GM11168 (cell line): ENCODE measurements at regions not wholly inside any gene's neighbourhood (a gene's known extent, or its start where the extent isn't known, plus 50 kb on each side); places are given as distances from the start of the nearest gene placed in this dataset.
"Not testable (repeated sequence)": the region's sequence is repeated elsewhere in the genome, so short reads cannot be mapped to it uniquely, and the experiment has no call there.

Experiments
- in situ Hi-C: fragments of 300-500 bp; cut with MboI; formaldehyde crosslinking; loops from one replicate; pipeline ENCODE4 v1.12.0; 2022; ENCODE audit warnings: low sequenced_read_pairs; ENCODE audit not compliant: unreplicated experiment

DNA sequence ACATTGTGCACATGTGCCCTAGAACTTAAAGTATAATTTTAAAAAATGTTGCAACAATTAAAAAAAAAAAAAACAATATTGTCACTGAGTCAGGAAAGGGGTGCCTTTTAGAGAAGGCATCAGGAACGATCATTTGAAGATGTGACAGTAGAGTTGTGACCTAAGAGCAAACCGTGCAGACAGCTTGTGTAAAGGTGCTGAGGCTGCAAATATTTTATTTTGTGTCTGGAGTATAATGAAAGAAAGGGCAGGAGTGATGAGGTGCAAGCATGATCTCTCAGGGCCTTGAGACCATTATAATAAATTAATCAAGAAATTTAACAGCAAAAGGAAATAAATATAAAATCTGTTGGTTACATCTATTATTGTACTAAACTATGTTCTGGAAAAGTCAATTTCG is 1219.7 kb downstream of the OLFM4 start:
- in situ Hi-C loops, result no loop called here

DNA sequence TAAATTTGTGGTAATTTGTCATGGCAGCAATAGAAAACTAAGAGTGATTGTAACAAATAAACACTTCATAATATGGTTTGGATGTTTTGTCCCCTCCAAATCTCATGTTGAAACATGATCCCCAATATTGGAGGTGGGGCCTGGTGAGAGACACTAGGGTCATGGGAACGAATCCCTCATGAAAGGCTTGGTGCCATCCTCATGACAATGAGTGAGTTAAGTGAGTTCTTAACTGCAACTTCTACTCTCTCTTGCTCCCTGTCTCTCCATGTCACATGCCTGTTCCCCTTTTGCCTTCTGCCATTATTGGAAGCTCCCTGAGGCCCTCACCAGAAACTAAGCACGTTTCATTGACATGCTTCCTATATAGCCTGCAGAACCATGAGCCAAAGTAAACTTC is 1233.2 kb downstream of the OLFM4 start:
- in situ Hi-C loops, result no loop called here

DNA sequence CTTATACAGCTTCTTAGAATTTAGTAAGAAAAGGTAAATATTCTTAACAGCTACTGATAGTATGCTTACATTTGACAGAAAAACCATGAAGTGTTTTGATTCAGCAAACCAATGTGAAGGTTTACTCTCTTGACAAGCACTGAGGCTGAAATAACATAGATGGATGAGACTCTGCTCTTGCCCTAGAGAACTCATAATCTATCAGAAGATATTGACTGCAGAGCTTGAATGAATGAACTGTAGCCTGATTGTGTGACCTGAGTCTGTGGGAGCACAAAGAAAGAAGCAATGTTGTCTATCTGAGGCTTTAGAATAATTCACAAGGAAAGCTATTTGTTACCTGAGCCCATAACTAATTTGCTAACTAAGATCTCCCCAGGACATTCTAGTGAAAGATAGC is 1235.3 kb downstream of the OLFM4 start:
- in situ Hi-C loops, result no loop called here

DNA sequence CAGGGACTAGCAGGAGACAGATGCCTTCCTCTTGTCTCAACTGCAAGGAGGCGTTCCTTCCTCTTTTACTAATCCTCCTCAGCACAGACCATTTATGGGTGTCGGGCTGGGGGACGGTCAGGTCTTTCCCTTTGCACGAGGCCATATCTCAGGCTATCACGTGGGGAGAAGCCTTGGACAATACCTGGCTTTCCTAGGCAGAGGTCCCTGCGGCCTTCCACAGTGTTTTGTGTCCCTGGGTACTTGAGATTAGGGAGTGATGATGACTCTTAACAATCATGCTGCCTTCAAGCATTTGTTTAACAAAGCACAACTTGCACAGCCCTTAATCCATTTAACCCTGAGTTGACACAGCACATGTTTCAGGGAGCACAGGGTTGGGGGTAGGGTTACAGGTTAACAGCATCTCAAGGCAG is 1238.6 kb downstream of the OLFM4 start:
- in situ Hi-C loops, result not testable (repeated sequence)

DNA sequence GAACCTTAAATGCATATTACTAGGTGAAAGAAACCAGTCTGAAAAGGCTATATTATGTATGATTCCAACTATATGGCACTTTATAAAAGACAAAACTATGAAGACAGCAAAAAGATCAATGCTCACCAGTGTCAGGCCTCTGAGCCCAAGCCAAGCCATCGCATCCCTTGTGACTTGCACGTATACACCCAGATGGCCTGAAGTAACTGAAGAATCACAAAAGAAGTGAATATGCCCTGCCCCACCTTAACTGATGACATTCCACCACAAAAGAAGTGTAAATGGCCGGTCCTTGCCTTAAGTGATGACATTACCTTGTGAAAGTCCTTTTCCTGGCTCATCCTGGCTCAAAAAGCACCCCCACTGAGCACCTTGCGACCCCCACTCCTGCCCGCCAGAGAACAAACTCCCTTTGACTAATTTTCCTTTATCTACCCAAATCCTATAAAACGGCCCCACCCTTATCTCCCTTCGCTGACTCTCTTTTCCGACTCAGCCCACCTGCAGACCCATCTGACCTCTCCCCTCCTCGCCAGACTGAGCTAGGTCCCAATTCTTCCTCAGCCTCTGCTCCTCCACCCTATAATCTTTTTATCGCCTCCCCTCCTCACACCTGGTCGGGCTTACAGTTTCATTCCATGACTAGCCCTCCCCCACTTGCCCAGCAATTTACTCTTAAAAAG is 1239.5 kb downstream of the OLFM4 start:
- in situ Hi-C loops, result not testable (repeated sequence)

DNA sequence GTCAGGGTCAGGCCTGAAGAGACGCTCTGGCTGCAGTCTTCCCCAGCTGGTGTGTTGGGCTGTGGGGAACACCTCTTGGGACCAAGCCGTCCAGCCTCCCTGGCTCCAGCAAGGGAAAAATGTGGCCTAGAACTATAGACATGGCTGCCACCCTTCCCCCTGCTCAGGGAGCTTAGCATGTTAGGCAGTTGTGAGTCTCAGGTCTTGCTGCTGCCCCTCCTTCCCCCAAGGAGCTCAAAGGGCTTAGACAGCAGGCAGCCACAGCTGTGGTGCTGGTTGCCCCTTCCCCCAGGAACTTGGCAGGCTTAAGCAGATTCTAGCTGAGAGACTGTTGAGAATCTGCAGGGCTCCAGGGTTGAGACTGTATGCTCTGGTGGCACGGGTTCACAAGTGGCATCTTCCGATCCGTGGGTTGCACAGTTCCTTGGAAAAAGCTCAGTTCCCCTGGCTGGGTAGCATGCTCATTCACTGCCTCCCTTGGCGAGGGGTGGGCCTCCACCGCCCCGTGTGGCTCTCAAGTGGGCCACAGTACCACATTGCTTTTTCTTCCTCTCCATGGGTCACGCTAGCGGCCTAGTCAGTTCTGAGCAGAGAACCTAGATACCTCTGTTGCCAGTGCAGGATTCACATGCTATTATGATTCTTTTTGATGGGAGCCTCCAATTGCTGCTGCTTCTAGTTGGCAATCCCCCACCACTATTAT is 1258.6 kb downstream of the OLFM4 start:
- in situ Hi-C loops, result no loop called here

DNA sequence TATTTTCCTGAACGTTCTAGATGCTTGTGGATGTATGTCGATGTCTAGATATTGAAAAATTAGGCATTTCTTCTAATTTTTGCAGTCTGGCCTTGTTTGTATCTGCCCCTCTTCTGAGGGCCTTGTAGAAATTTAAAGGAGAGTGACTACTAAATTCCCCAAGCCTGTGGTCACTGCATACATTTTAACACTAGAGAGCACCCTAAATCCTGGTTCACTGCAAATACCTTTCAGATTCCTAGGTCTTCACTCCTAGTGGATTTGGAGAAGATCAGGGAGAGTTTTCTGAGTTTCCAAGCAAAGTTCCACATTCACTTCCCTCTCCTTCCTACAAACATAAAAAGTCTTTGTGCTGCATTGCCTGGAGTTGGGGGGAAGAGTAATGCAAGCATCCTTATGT is 1272.5 kb downstream of the OLFM4 start:
- in situ Hi-C loops, result no loop called here

DNA sequence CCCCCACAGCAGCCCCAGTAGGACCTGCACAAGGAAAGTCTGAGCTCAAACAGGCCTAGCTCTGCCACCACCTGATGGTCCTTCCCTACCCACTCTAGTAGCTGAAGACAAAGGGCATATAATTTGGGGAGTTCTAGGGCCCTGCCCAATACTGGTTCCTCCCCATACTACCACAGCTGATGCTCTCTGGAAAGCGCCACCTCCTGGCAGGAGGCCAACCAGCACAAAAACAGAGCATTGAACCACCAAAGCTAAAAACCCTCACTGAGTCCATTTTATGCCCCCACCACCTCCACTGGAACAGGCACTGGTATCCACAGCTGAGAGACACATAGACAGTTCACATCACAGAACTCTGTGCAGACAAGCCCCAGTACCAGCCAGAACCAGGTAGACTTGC is 1276.8 kb downstream of the OLFM4 start:
- in situ Hi-C loops, result no loop called here

DNA sequence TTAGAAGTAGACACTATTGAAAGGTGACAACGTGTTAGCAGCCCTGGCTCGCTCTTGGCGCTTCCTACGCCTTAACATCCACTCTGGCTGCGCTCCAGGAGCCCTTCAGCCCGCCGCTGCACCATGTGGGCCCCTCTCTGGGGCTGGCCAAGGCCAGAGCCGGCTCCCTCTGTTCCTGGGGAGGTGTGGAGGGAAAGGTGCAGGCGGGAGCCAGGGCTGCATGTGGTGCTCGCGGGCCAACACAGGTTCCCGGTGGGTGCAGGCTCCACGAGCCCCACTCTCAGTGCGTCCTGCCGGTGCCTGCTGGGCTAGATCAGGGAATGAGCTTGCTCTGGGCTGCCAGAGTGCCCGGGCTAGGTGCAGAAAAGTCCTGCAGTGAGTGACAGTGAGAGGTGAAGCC is 1284.3 kb downstream of the OLFM4 start:
- in situ Hi-C loops, result no loop called here

DNA sequence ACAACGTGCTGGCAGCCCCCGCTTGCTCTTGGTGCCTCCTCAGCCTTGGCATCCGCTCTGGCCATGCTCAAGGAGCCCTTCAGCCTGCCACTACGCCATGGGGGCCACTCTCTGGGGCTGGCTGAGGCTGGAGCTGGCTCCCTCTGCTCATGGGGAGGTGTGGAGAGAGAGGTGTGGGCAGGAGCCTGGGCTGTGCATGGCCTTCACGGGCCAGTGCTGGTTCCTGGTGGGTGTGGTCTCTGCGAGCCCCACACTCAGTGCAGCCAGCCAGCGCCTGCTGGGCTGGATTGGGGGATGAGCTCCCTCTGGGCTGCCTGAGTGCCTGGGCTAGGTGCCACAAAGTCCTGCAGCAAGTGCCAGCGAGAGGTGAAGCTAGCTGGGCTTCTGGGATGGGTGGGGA is 1289.1 kb downstream of the OLFM4 start:
- in situ Hi-C loops, result no loop called here

DNA sequence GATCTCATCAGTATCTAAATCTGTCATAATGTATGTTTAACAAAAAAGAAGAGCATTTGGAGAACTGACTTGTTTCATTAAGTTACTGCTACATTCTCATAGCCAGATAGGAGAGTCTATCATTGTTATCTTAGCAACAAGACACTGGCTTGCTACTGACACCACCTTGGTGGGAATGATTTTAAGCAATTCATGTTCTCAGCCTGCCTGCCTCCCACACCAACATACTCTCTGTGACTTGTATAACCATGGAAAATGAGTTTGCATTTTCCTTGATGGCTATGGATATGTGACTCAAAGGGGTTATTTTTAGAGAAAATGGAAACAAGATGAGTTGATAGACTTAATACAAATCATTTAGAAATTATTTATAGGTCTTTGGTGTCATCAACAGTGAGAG is 1308.9 kb downstream of the OLFM4 start:
- in situ Hi-C loops, result no loop called here

DNA sequence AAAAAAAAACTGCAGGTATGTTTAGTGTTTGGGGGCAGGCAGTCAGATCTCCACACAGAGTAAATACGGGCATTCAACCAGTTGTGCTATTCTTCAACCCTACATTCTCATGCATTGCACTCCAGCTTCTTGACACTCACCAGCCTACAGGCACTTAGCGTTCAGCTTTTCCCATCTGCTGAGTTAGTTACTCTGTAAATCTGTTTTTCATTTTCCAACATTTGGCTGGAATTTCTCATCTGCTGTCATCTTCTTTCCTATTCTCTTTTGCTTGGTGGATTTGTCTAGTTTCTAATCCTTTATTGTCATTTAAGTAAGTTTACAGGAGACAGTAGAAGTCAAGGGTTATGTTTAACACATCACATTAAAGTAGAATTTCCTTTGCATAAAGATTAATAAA is 1318.9 kb downstream of the OLFM4 start:
- in situ Hi-C loops, result no loop called here

DNA sequence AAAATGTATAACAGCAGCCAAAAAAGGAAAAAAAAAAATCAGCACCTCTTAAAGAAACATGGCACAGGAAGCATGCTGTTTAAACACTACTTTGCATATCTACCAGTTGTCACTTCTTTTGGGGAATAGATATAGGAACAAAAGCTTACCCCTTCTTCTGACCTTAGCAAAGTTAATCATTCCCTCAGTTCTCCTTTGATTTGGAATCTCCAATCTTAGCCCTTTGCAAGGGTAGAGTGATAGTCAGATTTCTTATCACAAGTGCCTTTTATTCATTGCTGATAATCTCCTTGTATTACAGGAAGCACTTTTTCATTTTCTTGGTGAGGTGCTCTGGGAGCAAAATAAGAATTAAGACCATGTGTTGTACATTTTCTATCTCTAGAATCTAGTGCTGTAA is 1327.6 kb downstream of the OLFM4 start:
- in situ Hi-C loops, result no loop called here

DNA sequence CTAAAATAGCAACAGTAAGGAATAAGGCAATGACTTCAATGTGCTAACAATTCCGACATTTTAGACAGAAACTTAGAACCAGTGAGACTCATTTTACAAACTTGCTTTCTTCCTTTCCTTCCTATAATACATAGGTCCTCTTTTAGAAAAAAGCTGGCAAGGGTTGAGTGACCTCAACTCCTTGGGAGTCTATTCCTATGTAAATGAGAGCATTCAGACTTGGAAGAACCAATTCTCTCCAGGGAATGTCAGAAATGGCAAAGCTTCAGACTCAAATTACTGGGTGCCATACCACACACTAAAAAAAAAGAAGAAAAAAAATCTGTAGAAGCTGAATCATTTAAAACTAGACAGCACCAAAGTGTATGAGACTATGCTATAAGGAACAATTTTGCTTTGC is 1328.2 kb downstream of the OLFM4 start:
- in situ Hi-C loops, result no loop called here

DNA sequence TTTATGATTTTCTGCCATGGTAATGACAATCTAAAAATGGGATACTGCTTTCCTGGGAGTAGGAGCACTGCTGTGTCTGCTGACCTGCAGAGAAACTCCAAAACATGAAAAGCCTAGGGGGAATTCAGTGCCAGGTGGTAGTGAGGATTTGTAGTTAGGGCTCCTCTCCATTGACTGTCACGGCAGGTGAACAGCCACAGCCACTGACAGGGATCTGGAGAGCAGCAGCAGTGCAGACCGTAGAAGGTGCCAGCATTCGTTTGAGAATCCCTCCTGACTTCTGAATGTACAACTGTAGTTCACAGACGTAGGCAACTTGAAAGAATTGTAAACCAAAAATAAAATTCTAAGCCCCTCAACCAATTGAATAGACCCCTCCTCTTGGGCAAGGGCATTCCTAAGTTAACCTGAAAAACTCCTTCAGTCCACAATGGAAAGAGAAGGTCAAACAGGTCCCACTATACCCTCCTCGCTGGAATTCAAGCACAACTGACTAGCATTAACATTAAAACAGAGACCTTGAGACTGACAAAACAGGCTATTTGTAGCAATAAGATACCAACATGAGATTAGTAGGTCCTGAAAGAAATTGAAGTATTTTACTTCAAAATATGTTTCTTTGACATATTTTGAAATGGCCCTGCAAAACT is 1328.8 kb downstream of the OLFM4 start:
- in situ Hi-C loops, result no loop called here

DNA sequence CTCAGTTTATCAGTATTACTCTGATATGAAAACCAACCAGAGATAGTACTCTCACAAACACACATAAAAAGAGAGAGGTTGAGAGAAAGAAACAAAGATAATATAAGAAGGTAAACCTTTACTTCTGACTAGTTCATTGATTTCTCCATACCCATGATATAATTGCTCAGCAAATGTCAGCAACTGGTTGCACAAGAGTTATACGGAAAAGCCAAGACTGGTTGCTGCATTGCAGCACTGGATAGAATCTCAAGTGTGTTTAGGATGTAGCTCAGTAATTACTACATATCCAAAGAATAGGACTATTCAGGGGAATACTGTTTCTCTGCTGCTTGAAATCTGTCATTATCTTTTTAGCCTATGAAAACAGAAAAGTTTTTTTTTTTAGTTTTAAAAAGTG is 1332.8 kb downstream of the OLFM4 start:
- in situ Hi-C loops, result no loop called here

DNA sequence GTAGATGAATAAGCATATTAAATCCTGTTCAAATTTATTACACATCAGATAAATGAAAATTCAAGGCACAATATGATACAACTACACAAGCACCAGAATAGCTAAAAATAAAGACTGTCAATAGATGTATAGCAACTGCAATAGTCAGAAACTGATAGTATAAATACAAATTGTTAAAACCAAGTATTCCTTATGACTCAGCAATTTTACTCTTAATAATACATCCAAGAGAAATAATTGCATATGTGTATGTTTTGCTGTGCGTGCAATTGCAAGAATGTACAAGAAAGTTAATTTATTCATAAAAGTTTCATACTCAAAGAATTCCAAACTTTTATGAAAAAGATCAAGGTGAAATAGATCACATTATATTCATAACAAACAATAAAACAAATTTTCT is 1338.1 kb downstream of the OLFM4 start:
- in situ Hi-C loops, result no loop called here

DNA sequence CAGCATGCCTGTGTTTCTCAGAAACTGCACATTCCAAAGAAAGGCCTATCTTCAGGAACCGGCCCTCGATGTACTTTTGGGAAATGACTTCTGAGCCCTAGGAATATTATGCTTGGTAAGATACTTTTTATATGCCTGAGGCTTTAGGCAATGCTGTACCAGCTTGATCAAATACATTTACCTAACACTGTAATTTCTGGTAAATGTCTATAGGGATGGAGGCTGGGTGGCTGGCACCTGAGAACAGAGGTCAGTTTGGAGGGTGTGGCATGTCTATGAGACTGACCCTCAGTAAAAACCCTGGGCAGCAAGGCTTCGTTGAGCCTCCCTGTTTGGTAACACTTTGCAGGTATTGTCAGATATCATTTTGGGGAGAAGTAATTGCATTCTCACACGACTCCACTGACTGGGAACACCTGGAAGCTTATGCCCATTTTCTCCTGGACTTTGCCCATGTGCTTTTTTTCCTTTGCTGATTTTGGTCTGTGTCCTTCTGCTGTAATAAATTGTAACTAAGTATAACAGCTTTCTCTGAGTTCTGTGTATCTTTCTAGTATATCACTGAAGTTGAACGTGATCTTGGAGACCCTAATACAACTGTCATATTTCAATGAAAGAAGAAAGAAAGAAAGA is 1339.1 kb downstream of the OLFM4 start:
- in situ Hi-C loops, result no loop called here

DNA sequence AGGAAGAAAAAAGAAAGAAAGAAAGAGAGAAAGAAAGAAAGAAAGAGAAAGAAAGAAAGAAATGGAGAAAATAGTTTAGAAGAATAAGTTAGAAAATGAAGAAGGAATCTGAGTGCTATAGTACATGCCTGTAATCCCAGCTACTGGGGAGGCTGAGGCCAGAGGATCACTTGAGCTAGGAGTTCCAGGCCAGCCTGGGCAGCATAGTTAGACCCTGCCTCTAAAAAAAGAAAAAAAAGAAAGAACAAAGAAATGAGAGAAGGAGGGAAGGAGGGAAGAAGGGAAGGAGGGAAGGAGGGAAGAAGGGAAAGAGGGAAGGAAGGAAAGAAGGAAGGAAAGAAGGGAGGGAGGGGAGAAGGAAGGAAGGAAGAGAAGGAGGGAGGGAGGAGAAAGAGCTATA is 1339.8 kb downstream of the OLFM4 start:
- in situ Hi-C loops, result no loop called here

DNA sequence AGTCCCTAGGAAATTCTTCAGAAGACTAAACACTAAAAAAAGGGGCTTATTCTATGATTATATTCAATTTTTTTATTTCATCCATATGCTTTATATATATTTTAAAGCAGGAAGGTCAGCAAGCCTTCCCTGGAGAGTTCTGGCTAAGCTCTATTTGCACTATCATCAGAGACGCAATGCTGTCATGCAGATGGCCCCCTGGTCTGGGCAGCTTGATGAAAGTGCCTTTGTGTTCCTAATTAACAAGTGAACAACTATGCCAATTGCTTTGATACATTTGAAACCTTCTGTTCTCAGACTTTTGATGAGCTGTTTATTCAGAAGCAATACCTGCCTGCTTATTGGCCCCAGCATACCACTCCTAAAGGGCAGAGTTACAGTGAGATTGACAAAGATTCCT is 1344.6 kb downstream of the OLFM4 start:
- in situ Hi-C loops, result no loop called here

DNA sequence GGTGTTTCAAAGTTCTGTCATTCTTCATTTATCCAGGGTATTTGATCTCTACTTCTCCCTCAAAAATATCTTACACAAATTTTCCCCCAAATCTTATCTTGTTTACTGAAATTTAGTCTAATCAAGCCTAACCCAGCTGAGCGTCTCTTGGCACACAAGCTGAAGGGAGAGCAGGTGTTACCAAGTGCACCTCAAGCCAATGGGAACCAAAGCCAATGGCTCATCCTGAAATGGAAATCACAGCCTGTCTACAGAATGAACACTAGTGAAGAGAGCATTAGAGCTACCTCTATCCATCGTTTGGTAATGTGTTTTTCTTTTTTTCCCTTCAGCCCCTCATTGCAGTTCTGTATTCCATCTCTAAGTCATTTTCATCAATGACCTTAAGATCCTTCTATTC is 1350.8 kb downstream of the OLFM4 start:
- in situ Hi-C loops, result no loop called here
